ENCODE measurements at regions not wholly inside any gene's neighbourhood (a gene's known extent, or its start where the extent isn't known, plus 50 kb on each side); places are given as distances from the start of the nearest gene placed in this dataset.

- TF ChIP-seq CTCF (tag by site-specific recombination; IDR thresholded peaks at IDR 0.05): no peak
- TF ChIP-seq SP2 (tag by site-specific recombination; IDR thresholded peaks at IDR 0.05): no peak
- TF ChIP-seq ZNF280C (tag by site-specific recombination; IDR thresholded peaks at IDR 0.05): no peak
- no peak for TF ChIP-seq ZNF654 (tag by site-specific recombination; IDR thresholded peaks at IDR 0.05; ENCODE audit: low read depth)
- TF ChIP-seq YY1 (tag by site-specific recombination; IDR thresholded peaks at IDR 0.05): no peak
- no peak for TF ChIP-seq ATF2 (tag by site-specific recombination; IDR thresholded peaks at IDR 0.05; ENCODE audit: low read depth)
- TF ChIP-seq MZF1 (tag by site-specific recombination; IDR thresholded peaks at IDR 0.05; ENCODE audit: borderline replicate concordance): no peak
- no peak for TF ChIP-seq ZNF704 (tag by site-specific recombination; IDR thresholded peaks at IDR 0.05)
- no peak for TF ChIP-seq PBX3 (CRISPR knock-in tag; IDR thresholded peaks at IDR 0.05)
- no peak for TF ChIP-seq ZNF280D (tag by site-specific recombination; IDR thresholded peaks at IDR 0.05)
Measured at GRCh38 chr10:46223626-46224413, 63.0 kb upstream of the ANTXRL start.

All from HEK293 (cell line).